ENCODE measurements at regions not wholly inside any gene's neighbourhood (a gene's known extent, or its start where the extent isn't known, plus 50 kb on each side); places are given as distances from the start of the nearest gene placed in this dataset.

- intact Hi-C loops (cut with DNase I), result no loop called here
- Histone ChIP-seq H3K4me1 (peaks cover 34 to 38% (median 36%) of the 10 kb centered on the region in 4 donors), H3K27me3 (no peaks in the 10 kb centered on the region), H3K36me3 (no peaks in the 10 kb centered on the region), H3K9me3 (no peaks in the 10 kb centered on the region), H3K4me3 (no peak overlapping the region), H3K27ac (replicated peaks in 1 of 4) (peak overlapping the region in 3 of 4 donors; percentile 31 to 68 (median 36))
- TF ChIP-seq POLR2A (IDR thresholded peaks at IDR 0.05; ENCODE audit: low read depth), result no peak
- peak in 1 of 2 donors; percentile 50 for TF ChIP-seq POLR2AphosphoS5 (IDR thresholded peaks at IDR 0.05)
- 76% methylated on average over 28 of the region's 33 CpGs for WGBS
- no peak for DNase-seq (ENCODE audit: extremely low spot score)
Observed at GRCh38 chr6:170045981-170046667, 244.8 kb downstream of the DLL1 start.

- TF ChIP-seq, protein P1, sequence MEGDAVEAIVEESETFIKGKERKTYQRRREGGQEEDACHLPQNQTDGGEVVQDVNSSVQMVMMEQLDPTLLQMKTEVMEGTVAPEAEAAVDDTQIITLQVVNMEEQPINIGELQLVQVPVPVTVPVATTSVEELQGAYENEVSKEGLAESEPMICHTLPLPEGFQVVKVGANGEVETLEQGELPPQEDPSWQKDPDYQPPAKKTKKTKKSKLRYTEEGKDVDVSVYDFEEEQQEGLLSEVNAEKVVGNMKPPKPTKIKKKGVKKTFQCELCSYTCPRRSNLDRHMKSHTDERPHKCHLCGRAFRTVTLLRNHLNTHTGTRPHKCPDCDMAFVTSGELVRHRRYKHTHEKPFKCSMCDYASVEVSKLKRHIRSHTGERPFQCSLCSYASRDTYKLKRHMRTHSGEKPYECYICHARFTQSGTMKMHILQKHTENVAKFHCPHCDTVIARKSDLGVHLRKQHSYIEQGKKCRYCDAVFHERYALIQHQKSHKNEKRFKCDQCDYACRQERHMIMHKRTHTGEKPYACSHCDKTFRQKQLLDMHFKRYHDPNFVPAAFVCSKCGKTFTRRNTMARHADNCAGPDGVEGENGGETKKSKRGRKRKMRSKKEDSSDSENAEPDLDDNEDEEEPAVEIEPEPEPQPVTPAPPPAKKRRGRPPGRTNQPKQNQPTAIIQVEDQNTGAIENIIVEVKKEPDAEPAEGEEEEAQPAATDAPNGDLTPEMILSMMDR (IDR thresholded peaks at IDR 0.05), result no peak
- TF ChIP-seq EP300 (IDR thresholded peaks at IDR 0.05) (no peak), POLR2A (IDR thresholded peaks at IDR 0.05; ENCODE audit: low read depth) (no peak), POLR2AphosphoS5 (IDR thresholded peaks at IDR 0.05) (no peak)
- no peak for DNase-seq (ENCODE audit: extremely low spot score)
- H3K27ac ChIP-seq (replicated peaks in 1 of 4), result no peak overlapping the region
Observed at GRCh38 chr6:170045563-170045960, 245.3 kb downstream of the DLL1 start.

DNA sequence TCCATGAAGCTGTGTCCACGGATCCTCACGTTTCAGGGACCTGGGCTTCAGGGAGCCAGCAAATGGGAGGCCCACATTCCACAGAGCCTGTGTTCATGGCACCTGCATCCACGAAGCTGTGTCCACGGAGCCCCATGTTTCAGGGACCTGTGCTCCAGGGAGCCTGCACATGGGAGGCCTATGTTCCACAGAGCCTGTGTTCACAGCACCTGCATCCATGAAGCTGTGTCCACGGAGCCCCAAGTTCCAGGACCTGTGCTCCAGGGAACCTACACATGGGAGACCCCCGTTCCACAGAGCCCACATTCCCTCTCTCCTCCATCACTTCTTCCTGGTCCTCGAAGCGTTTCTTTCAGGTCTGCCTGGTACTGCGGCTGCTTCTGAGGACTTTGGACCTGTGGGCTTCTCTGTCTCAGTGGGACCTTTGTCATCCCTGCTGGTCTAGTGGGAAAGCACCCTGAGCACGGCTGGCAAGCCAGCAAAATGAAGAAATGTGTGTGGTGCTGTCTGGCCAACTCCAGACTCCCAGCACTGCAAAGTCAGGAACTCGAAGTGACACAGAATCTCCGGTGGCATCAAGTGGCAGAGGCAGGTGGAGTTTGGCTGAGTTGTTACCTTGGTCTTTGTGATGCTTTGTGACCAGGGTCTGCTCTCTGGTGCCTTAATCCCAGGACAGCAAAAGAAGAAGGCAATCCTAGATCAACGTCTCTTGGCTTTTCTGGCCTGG, 245.9 kb downstream of the DLL1 start:
- no peak for DNase-seq (ENCODE audit: extremely low spot score)
- H3K4me1 ChIP-seq, result peaks cover 28 to 30% (median 29%) of the 10 kb centered on the region in 4 donors

More at GRCh38 chr6:170045563-170045960, 245.3 kb downstream of the DLL1 start:
- WGBS, result 67% methylated on average over 7 of the region's 7 CpGs
- no peaks in the 10 kb centered on the region for H3K9me3 ChIP-seq
- H3K27me3 ChIP-seq, result no peaks in the 10 kb centered on the region
- intact Hi-C loops (cut with DNase I), result no loop called here
- H3K4me1 ChIP-seq, result peaks cover 34% of the 10 kb centered on the region in 4 donors
- H3K36me3 ChIP-seq, result no peaks in the 10 kb centered on the region
- no peak overlapping the region for H3K4me3 ChIP-seq

GRCh38 chr6:170043881-170044790, 246.7 kb downstream of the DLL1 start:
- no peak overlapping the region for H3K27ac ChIP-seq (replicated peaks in 1 of 4)
- no peak overlapping the region for H3K4me3 ChIP-seq
- H3K9me3 ChIP-seq, result no peaks in the 10 kb centered on the region
- TF ChIP-seq POLR2A (IDR thresholded peaks at IDR 0.05; ENCODE audit: low read depth) (no peak), EP300 (IDR thresholded peaks at IDR 0.05) (no peak), POLR2AphosphoS5 (IDR thresholded peaks at IDR 0.05) (no peak)
- TF ChIP-seq, protein P1 (IDR thresholded peaks at IDR 0.05), result no peak
- H3K4me1 ChIP-seq, result peaks cover 19 to 21% (median 20%) of the 10 kb centered on the region in 4 donors
- no peaks in the 10 kb centered on the region for H3K27me3 ChIP-seq
- intact Hi-C loops (cut with DNase I), result no loop called here
- no peaks in the 10 kb centered on the region for H3K36me3 ChIP-seq
- WGBS, result 85% methylated on average over 11 of the region's 11 CpGs
- no peak for DNase-seq (ENCODE audit: extremely low spot score)

More for the DNA sequence above, 245.9 kb downstream of the DLL1 start:
- Histone ChIP-seq H3K36me3 (no peaks in the 10 kb centered on the region), H3K4me3 (no peak overlapping the region), H3K9me3 (no peaks in the 10 kb centered on the region), H3K27me3 (no peaks in the 10 kb centered on the region), H3K27ac (replicated peaks in 1 of 4) (no peak overlapping the region)
- 88% methylated on average over 13 of the region's 13 CpGs for WGBS
- intact Hi-C loops (cut with DNase I), result no loop called here
- TF ChIP-seq, protein P1 (IDR thresholded peaks at IDR 0.05), result no peak
- TF ChIP-seq EP300 (IDR thresholded peaks at IDR 0.05) (no peak), POLR2A (IDR thresholded peaks at IDR 0.05; ENCODE audit: low read depth) (no peak), POLR2AphosphoS5 (IDR thresholded peaks at IDR 0.05) (no peak)

All from esophagus muscularis mucosa (tissue), 4 donors.